Activated CD4-positive, alpha-beta memory T cell treated with anti-CD3 and anti-CD28 coated beads for 36 hours (primary cell): ENCODE measurements at regions not wholly inside any gene's neighbourhood (a gene's known extent, or its start where the extent isn't known, plus 50 kb on each side); places are given as distances from the start of the nearest gene placed in this dataset.

Source experiments
- CTCF ChIA-PET: fragments of 350-600 bp; sonication (Branson Sonifier 250); formaldehyde crosslinking; loops from one replicate; lab custom pipeline; 2021; ENCODE audit warnings: antibody characterized with exemption, inconsistent platforms; lab: Charles Lee
- POLR2A ChIA-PET: fragments of 350-600 bp; sonication (Branson Sonifier 250); formaldehyde crosslinking; loops from one replicate; lab custom pipeline; 2021; ENCODE audit warnings: antibody characterized with exemption; lab: Charles Lee
- DNase-seq: peaks from one replicate; pipeline ENCODE4 v3.0.0-alpha.2; 2020
- H3K27ac Mint-ChIP-seq: one replicate; pipeline ENCODE4 v1.8.0; 2021; ENCODE audit warnings: mixed read lengths
- H3K27me3 Mint-ChIP-seq: one replicate; pipeline ENCODE4 v1.8.0; 2021; ENCODE audit warnings: mixed read lengths
- H3K36me3 Mint-ChIP-seq: one replicate; pipeline ENCODE4 v1.8.0; 2021; ENCODE audit warnings: mixed read lengths
- H3K4me1 Mint-ChIP-seq: one replicate; pipeline ENCODE4 v1.8.0; 2021; ENCODE audit warnings: low read depth, mixed read lengths
- H3K4me3 Mint-ChIP-seq: one replicate; pipeline ENCODE4 v1.8.0; 2021; ENCODE audit warnings: mild to moderate bottlenecking, mixed read lengths
- H3K9me3 Mint-ChIP-seq: one replicate; pipeline ENCODE4 v1.8.0; 2021; ENCODE audit warnings: mixed read lengths
- intact Hi-C: fragments of 100-400 bp; cut with micrococcal nuclease; formaldehyde crosslinking; loops from one replicate; pipeline ENCODE4 v1.15.1; 2023

- ChIA-PET CTCF (no interaction called here), POLR2A (no interaction called here)
- Mint-ChIP-seq H3K27ac (no peak overlapping the region), H3K4me3 (no peak overlapping the region), H3K27me3 (no peaks in the 10 kb centered on the region), H3K9me3 (peaks cover 8% of the 10 kb centered on the region), H3K4me1 (no peaks in the 10 kb centered on the region), H3K36me3 (no peaks in the 10 kb centered on the region)
- no peak for DNase-seq
- intact Hi-C loops = no loop called here
Observed at GRCh38 chr18:41456831-41457230, 498.2 kb upstream of the PIK3C3 start.

GRCh38 chr18:41449612-41450011 lies 505.4 kb upstream of the PIK3C3 start:
- H3K9me3 Mint-ChIP-seq = peaks cover 6% of the 10 kb centered on the region
- no peak for DNase-seq

GRCh38 chr18:41444943-41445342 lies 510.1 kb upstream of the PIK3C3 start:
- Mint-ChIP-seq H3K9me3 (peaks cover 14% of the 10 kb centered on the region), H3K4me3 (no peak overlapping the region), H3K27me3 (no peaks in the 10 kb centered on the region), H3K36me3 (no peaks in the 10 kb centered on the region), H3K4me1 (no peaks in the 10 kb centered on the region), H3K27ac (no peak overlapping the region)
- intact Hi-C loops = no loop called here
- DNase-seq = no peak
- ChIA-PET CTCF (no interaction called here), POLR2A (no interaction called here)

More at GRCh38 chr18:41449612-41450011, 505.4 kb upstream of the PIK3C3 start:
- H3K27me3 Mint-ChIP-seq = no peaks in the 10 kb centered on the region
- H3K36me3 Mint-ChIP-seq = no peaks in the 10 kb centered on the region
- no peaks in the 10 kb centered on the region for H3K4me1 Mint-ChIP-seq
- CTCF ChIA-PET = no interaction called here
- intact Hi-C loops = no loop called here
- POLR2A ChIA-PET = no interaction called here
- no peak overlapping the region for H3K27ac Mint-ChIP-seq
- no peak overlapping the region for H3K4me3 Mint-ChIP-seq

- Mint-ChIP-seq H3K27me3 (no peaks in the 10 kb centered on the region), H3K4me1 (no peaks in the 10 kb centered on the region), H3K27ac (no peak overlapping the region), H3K9me3 (peaks cover 11% of the 10 kb centered on the region), H3K4me3 (no peak overlapping the region), H3K36me3 (no peaks in the 10 kb centered on the region)
- DNase-seq = no peak
- ChIA-PET POLR2A (no interaction called here), CTCF (no interaction called here)
- intact Hi-C loops = no loop called here
Observed at GRCh38 chr18:41436772-41437171, 518.3 kb upstream of the PIK3C3 start.

GRCh38 chr18:41418598-41418997 lies 536.4 kb upstream of the PIK3C3 start:
- no peaks in the 10 kb centered on the region for H3K36me3 Mint-ChIP-seq
- no peak overlapping the region for H3K27ac Mint-ChIP-seq
- H3K4me1 Mint-ChIP-seq = no peaks in the 10 kb centered on the region
- DNase-seq = no peak
- no peak overlapping the region for H3K4me3 Mint-ChIP-seq
- ChIA-PET POLR2A (no interaction called here), CTCF (no interaction called here)
- peaks cover 3% of the 10 kb centered on the region for H3K9me3 Mint-ChIP-seq
- no peaks in the 10 kb centered on the region for H3K27me3 Mint-ChIP-seq
- intact Hi-C loops = no loop called here

- no peak for DNase-seq
- Mint-ChIP-seq H3K36me3 (no peaks in the 10 kb centered on the region), H3K4me3 (no peak overlapping the region), H3K9me3 (peaks cover 3% of the 10 kb centered on the region), H3K27me3 (no peaks in the 10 kb centered on the region), H3K4me1 (no peaks in the 10 kb centered on the region), H3K27ac (no peak overlapping the region)
- intact Hi-C loops = no loop called here
- POLR2A ChIA-PET = no interaction called here
- CTCF ChIA-PET = no interaction called here
Observed at GRCh38 chr18:41416044-41416443, 539.0 kb upstream of the PIK3C3 start.

GRCh38 chr18:41410006-41410405 lies 545.0 kb upstream of the PIK3C3 start:
- ChIA-PET POLR2A (no interaction called here), CTCF (no interaction called here)
- Mint-ChIP-seq H3K27me3 (no peaks in the 10 kb centered on the region), H3K27ac (no peak overlapping the region), H3K9me3 (peaks cover 9% of the 10 kb centered on the region), H3K4me3 (no peak overlapping the region), H3K4me1 (no peaks in the 10 kb centered on the region), H3K36me3 (no peaks in the 10 kb centered on the region)
- DNase-seq = no peak
- intact Hi-C loops = no loop called here

- Mint-ChIP-seq H3K27ac (no peak overlapping the region), H3K4me3 (no peak overlapping the region), H3K36me3 (no peaks in the 10 kb centered on the region), H3K9me3 (peaks cover 10% of the 10 kb centered on the region), H3K27me3 (no peaks in the 10 kb centered on the region), H3K4me1 (no peaks in the 10 kb centered on the region)
- intact Hi-C loops = no loop called here
- POLR2A ChIA-PET = no interaction called here
- no peak for DNase-seq
- CTCF ChIA-PET = no interaction called here
Observed at GRCh38 chr18:41406834-41407233, 548.2 kb upstream of the PIK3C3 start.

- ChIA-PET CTCF (no interaction called here), POLR2A (no interaction called here)
- intact Hi-C loops = no loop called here
Observed at GRCh38 chr18:41396861-41397260, 558.2 kb upstream of the PIK3C3 start.

GRCh38 chr18:41396211-41396610 lies 558.8 kb upstream of the PIK3C3 start:
- no peaks in the 10 kb centered on the region for H3K27me3 Mint-ChIP-seq
- ChIA-PET CTCF (no interaction called here), POLR2A (no interaction called here)
- intact Hi-C loops = no loop called here
- no peaks in the 10 kb centered on the region for H3K4me1 Mint-ChIP-seq
- DNase-seq = no peak
- H3K27ac Mint-ChIP-seq = no peak overlapping the region
- H3K9me3 Mint-ChIP-seq = peaks cover 4% of the 10 kb centered on the region
- H3K36me3 Mint-ChIP-seq = no peaks in the 10 kb centered on the region
- H3K4me3 Mint-ChIP-seq = no peak overlapping the region

More at GRCh38 chr18:41396861-41397260, 558.2 kb upstream of the PIK3C3 start:
- Mint-ChIP-seq H3K9me3 (peaks cover 4% of the 10 kb centered on the region), H3K36me3 (no peaks in the 10 kb centered on the region), H3K4me1 (no peaks in the 10 kb centered on the region), H3K27me3 (no peaks in the 10 kb centered on the region), H3K4me3 (no peak overlapping the region), H3K27ac (no peak overlapping the region)
- no peak for DNase-seq

- Mint-ChIP-seq H3K27me3 (no peaks in the 10 kb centered on the region), H3K36me3 (no peaks in the 10 kb centered on the region), H3K9me3 (peaks cover 4% of the 10 kb centered on the region), H3K27ac (no peak overlapping the region), H3K4me3 (no peak overlapping the region), H3K4me1 (no peaks in the 10 kb centered on the region)
- no peak for DNase-seq
- POLR2A ChIA-PET = no interaction called here
- intact Hi-C loops = no loop called here
- CTCF ChIA-PET = no interaction called here
Observed at GRCh38 chr18:41395695-41396094, 559.3 kb upstream of the PIK3C3 start.

- no peak overlapping the region for H3K4me3 Mint-ChIP-seq
- intact Hi-C loops = no loop called here
- no peaks in the 10 kb centered on the region for H3K27me3 Mint-ChIP-seq
- no peaks in the 10 kb centered on the region for H3K4me1 Mint-ChIP-seq
- POLR2A ChIA-PET = no interaction called here
- H3K36me3 Mint-ChIP-seq = no peaks in the 10 kb centered on the region
- CTCF ChIA-PET = no interaction called here
- no peak overlapping the region for H3K27ac Mint-ChIP-seq
- DNase-seq = no peak
- H3K9me3 Mint-ChIP-seq = peaks cover 4% of the 10 kb centered on the region
Observed at GRCh38 chr18:41391616-41392595, 563.1 kb upstream of the PIK3C3 start.

- DNase-seq = no peak
- H3K4me3 Mint-ChIP-seq = no peak overlapping the region
- H3K27ac Mint-ChIP-seq = no peak overlapping the region
- H3K36me3 Mint-ChIP-seq = no peaks in the 10 kb centered on the region
- POLR2A ChIA-PET = no interaction called here
- no peaks in the 10 kb centered on the region for H3K4me1 Mint-ChIP-seq
- intact Hi-C loops = no loop called here
- CTCF ChIA-PET = no interaction called here
- H3K27me3 Mint-ChIP-seq = no peaks in the 10 kb centered on the region
- peaks cover 2% of the 10 kb centered on the region for H3K9me3 Mint-ChIP-seq
Observed at GRCh38 chr18:41390309-41390708, 564.7 kb upstream of the PIK3C3 start.
